ENCODE measurements at regions not wholly inside any gene's neighbourhood (a gene's known extent, or its start where the extent isn't known, plus 50 kb on each side); places are given as distances from the start of the nearest gene placed in this dataset.

DNA sequence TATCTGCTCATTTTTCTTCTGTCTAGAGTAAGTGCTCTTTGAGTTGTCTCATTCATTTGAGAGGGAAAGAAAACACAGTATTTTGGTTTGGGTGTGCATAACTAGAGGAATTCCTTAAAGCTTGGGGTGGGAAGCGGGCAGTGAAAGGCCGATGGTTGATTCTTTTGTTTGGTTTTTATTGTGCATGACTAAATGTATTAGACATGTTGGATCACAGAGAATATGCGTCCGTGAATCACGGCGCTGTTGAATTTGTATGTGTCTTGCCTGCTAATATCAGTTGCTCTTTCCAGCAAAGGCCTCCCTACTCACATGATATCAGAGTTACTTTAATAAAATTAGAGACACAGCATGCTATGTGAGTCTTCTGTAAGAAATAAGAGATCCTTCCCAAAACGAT lies 180.0 kb downstream of the CHD9NB start:
- H3K27ac ChIP-seq (ENCODE audit: low read depth, low read length), result no peak overlapping the region
- H2AFZ ChIP-seq (ENCODE audit: low read depth, low read length, severe bottlenecking), result no peak overlapping the region
- TF ChIP-seq EZH2phosphoT487 (conservative IDR thresholded peaks at IDR 0.05; ENCODE audit: low read length), result no peak
- TF ChIP-seq, protein P1, sequence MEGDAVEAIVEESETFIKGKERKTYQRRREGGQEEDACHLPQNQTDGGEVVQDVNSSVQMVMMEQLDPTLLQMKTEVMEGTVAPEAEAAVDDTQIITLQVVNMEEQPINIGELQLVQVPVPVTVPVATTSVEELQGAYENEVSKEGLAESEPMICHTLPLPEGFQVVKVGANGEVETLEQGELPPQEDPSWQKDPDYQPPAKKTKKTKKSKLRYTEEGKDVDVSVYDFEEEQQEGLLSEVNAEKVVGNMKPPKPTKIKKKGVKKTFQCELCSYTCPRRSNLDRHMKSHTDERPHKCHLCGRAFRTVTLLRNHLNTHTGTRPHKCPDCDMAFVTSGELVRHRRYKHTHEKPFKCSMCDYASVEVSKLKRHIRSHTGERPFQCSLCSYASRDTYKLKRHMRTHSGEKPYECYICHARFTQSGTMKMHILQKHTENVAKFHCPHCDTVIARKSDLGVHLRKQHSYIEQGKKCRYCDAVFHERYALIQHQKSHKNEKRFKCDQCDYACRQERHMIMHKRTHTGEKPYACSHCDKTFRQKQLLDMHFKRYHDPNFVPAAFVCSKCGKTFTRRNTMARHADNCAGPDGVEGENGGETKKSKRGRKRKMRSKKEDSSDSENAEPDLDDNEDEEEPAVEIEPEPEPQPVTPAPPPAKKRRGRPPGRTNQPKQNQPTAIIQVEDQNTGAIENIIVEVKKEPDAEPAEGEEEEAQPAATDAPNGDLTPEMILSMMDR (IDR thresholded peaks at IDR 0.05; ENCODE audit: insufficient read depth, low read length, poor library complexity, severe bottlenecking), result no peak
- H4K20me1 ChIP-seq (ENCODE audit: low read depth, low read length), result no peaks in the 10 kb centered on the region
- no peak overlapping the region for H3K4me2 ChIP-seq (ENCODE audit: low read depth, low read length, poor library complexity, severe bottlenecking)
- no peaks in the 10 kb centered on the region for H3K36me3 ChIP-seq (ENCODE audit: low read length)
- H3K4me3 ChIP-seq (ENCODE audit: insufficient read depth, low read length, poor library complexity, severe bottlenecking), result no peak overlapping the region
- no peaks in the 10 kb centered on the region for H3K9me2 ChIP-seq (replicated peaks; ENCODE audit: insufficient read depth, low read length)
- H3K9me3 ChIP-seq (ENCODE audit: insufficient read depth, low read length), result no peaks in the 10 kb centered on the region
- H3K9ac ChIP-seq (ENCODE audit: low read length), result no peak overlapping the region
- no peaks in the 10 kb centered on the region for H3K79me2 ChIP-seq (ENCODE audit: insufficient read depth, low read length)
- no peaks in the 10 kb centered on the region for H3K27me3 ChIP-seq (ENCODE audit: low read length)
- no peaks in the 10 kb centered on the region for H3F3A ChIP-seq (ENCODE audit: insufficient read depth)

DNA sequence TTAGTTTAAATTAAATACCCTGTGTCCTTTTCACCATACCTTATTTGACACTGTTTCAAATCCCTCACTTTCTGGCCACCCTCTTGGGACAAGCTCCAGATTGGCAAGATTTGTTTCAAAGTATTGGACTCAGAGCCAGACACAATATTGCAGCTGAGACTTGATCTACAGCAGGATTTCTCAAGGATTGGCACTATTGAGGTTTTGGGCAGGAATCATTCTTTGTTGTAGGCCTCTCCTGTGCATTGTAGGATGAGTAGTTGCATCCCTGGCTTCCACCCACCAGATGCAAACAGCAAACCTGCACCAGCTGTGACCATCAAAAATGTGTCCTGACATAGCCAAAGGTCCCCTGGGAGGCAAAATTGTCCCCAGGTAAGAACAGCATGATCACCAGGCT lies 181.2 kb downstream of the CHD9NB start:
- Histone ChIP-seq H3K9me3 (ENCODE audit: insufficient read depth, low read length) (no peaks in the 10 kb centered on the region), H3K27ac (ENCODE audit: low read depth, low read length) (no peak overlapping the region), H3K79me2 (ENCODE audit: insufficient read depth, low read length) (no peaks in the 10 kb centered on the region), H3K27me3 (ENCODE audit: low read length) (no peaks in the 10 kb centered on the region), H3K9me2 (replicated peaks; ENCODE audit: insufficient read depth, low read length) (no peaks in the 10 kb centered on the region), H3K36me3 (ENCODE audit: low read length) (no peaks in the 10 kb centered on the region), H3K4me2 (ENCODE audit: low read depth, low read length, poor library complexity, severe bottlenecking) (no peak overlapping the region), H2AFZ (ENCODE audit: low read depth, low read length, severe bottlenecking) (no peak overlapping the region), H3K4me3 (ENCODE audit: insufficient read depth, low read length, poor library complexity, severe bottlenecking) (no peak overlapping the region), H3K9ac (ENCODE audit: low read length) (no peak overlapping the region), H3F3A (ENCODE audit: insufficient read depth) (no peaks in the 10 kb centered on the region), H4K20me1 (ENCODE audit: low read depth, low read length) (no peaks in the 10 kb centered on the region)
- TF ChIP-seq, protein P1 (IDR thresholded peaks at IDR 0.05; ENCODE audit: insufficient read depth, low read length, poor library complexity, severe bottlenecking), result no peak
- no peak for TF ChIP-seq EZH2phosphoT487 (conservative IDR thresholded peaks at IDR 0.05; ENCODE audit: low read length)

DNA sequence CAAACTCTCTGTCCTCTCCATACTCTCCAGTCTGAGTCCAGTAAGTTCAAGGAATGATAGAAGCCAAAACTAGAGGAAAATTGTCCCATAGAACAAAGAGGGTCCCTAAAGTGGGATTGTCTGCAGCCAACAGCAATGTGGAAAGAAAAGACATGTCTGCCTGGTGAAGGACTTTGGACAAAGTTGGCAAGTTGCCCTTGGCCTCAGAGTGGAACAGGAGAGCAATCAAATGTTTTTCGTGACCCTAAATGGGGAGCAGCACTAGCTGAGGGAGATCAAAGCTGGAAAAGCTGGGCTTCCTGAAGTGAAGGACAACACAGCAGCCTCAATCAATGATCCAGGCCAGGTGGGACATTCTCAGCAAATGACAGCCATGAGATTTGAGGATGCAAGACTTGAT lies 183.5 kb downstream of the CHD9NB start:
- Histone ChIP-seq H3K9ac (ENCODE audit: low read length) (no peak overlapping the region), H3K4me2 (ENCODE audit: low read depth, low read length, poor library complexity, severe bottlenecking) (no peak overlapping the region), H3K36me3 (ENCODE audit: low read length) (no peaks in the 10 kb centered on the region), H3K9me2 (replicated peaks; ENCODE audit: insufficient read depth, low read length) (no peaks in the 10 kb centered on the region), H3K4me3 (ENCODE audit: insufficient read depth, low read length, poor library complexity, severe bottlenecking) (no peak overlapping the region), H3K27ac (ENCODE audit: low read depth, low read length) (no peak overlapping the region), H3K9me3 (ENCODE audit: insufficient read depth, low read length) (no peaks in the 10 kb centered on the region), H3K27me3 (ENCODE audit: low read length) (no peaks in the 10 kb centered on the region), H4K20me1 (ENCODE audit: low read depth, low read length) (no peaks in the 10 kb centered on the region), H3F3A (ENCODE audit: insufficient read depth) (no peaks in the 10 kb centered on the region), H3K79me2 (ENCODE audit: insufficient read depth, low read length) (no peaks in the 10 kb centered on the region), H2AFZ (ENCODE audit: low read depth, low read length, severe bottlenecking) (no peak overlapping the region)
- TF ChIP-seq, protein P1 (IDR thresholded peaks at IDR 0.05; ENCODE audit: insufficient read depth, low read length, poor library complexity, severe bottlenecking), result no peak
- TF ChIP-seq EZH2phosphoT487 (conservative IDR thresholded peaks at IDR 0.05; ENCODE audit: low read length), result no peak

All from SU-DHL-6 (cell line).